ENCODE measurements at regions not wholly inside any gene's neighbourhood (a gene's known extent, or its start where the extent isn't known, plus 50 kb on each side); places are given as distances from the start of the nearest gene placed in this dataset.

- peaks cover 8 to 18% (median 17%) of the 10 kb centered on the region in 3 donors for H3K4me1 Mint-ChIP-seq
- no peaks in the 10 kb centered on the region for H3K9me3 Mint-ChIP-seq
- no peaks in the 10 kb centered on the region for H3K4me1 ChIP-seq (ENCODE audit: control insufficient read depth in 1 of 2, extremely low read depth in 1 of 2, insufficient read depth in 2 of 2, low read length in 2 of 2)
- H3K4me3 ChIP-seq (ENCODE audit: control insufficient read depth in 1 of 2, extremely low read depth in 1 of 2, low read length in 1 of 2): no peak overlapping the region
- peaks cover 0 to 2% of the 10 kb centered on the region in 2 donors for H3K27me3 Mint-ChIP-seq
- H3K27ac Mint-ChIP-seq: no peak overlapping the region
- peaks cover 0 to 3% of the 10 kb centered on the region in 2 experiments for H3K27me3 ChIP-seq (replicated peaks in 1 of 2; ENCODE audit: control insufficient read depth in 2 of 2, extremely low read depth in 1 of 2, insufficient read depth in 2 of 2, low read length in 1 of 2)
- H3K9me3 ChIP-seq: no peaks in the 10 kb centered on the region
- no peak for DNase-seq
- CTCF ChIA-PET: interaction anchor here (0.6 to 1.4 kb wide), 2 partner anchors 482 to 494 kb away, joined by 3 to 5 read pairs; no protein-coding TSS in a partner anchor
- no peak overlapping the region for H3K27ac ChIP-seq (ENCODE audit: low read length)
- H3K36me3 Mint-ChIP-seq: no peaks in the 10 kb centered on the region
- no peak overlapping the region for H3K4me3 Mint-ChIP-seq
- ATAC-seq (replicated peaks in 1 of 4): no peak
- WGBS (ENCODE audit: insufficient coverage): 86% methylated on average over 6 of the region's 7 CpGs
- no peaks in the 10 kb centered on the region for H3K36me3 ChIP-seq (ENCODE audit: control insufficient read depth in 2 of 2, extremely low read depth in 1 of 2, insufficient read depth in 1 of 2, low read length in 1 of 2)
- POLR2A ChIA-PET: interaction anchor here in 1 of 2 donors (0.7 kb wide), 1 partner anchor 210 kb away, joined by 4 read pairs; no protein-coding TSS in a partner anchor
Observed at GRCh38 chr6:105740946-105741645, 338.2 kb upstream of the PREP start.

GRCh38 chr6:105739764-105740163, 336.9 kb upstream of the PREP start:
- no peak for ATAC-seq (replicated peaks in 1 of 4)
- peaks cover 0 to 2% of the 10 kb centered on the region in 2 donors for H3K27me3 Mint-ChIP-seq

GRCh38 chr6:105733556-105734162, 330.8 kb upstream of the PREP start:
- Mint-ChIP-seq H3K4me3 (no peak overlapping the region), H3K27me3 (no peaks in the 10 kb centered on the region), H3K27ac (no peak overlapping the region), H3K36me3 (no peaks in the 10 kb centered on the region), H3K4me1 (peaks cover 7 to 9% (median 8%) of the 10 kb centered on the region in 3 donors), H3K9me3 (no peaks in the 10 kb centered on the region)
- ChIA-PET POLR2A (no interaction called here), CTCF (interaction anchor here (3.1 to 5.2 kb wide), 2 partner anchors 489 kb away, joined by 16 to 27 read pairs; no protein-coding TSS in a partner anchor)
- Histone ChIP-seq H3K27me3 (replicated peaks in 1 of 2; ENCODE audit: control insufficient read depth in 2 of 2, extremely low read depth in 1 of 2, insufficient read depth in 2 of 2, low read length in 1 of 2) (no peaks in the 10 kb centered on the region), H3K4me3 (ENCODE audit: control insufficient read depth in 1 of 2, extremely low read depth in 1 of 2, low read length in 1 of 2) (no peak overlapping the region), H3K36me3 (ENCODE audit: control insufficient read depth in 2 of 2, extremely low read depth in 1 of 2, insufficient read depth in 1 of 2, low read length in 1 of 2) (no peaks in the 10 kb centered on the region), H3K4me1 (ENCODE audit: control insufficient read depth in 1 of 2, extremely low read depth in 1 of 2, insufficient read depth in 2 of 2, low read length in 2 of 2) (no peaks in the 10 kb centered on the region), H3K9me3 (no peaks in the 10 kb centered on the region), H3K27ac (ENCODE audit: low read length) (no peak overlapping the region)
- peak in 1 of 35 experiments; percentile 65 for DNase-seq
- no peak for ATAC-seq (replicated peaks in 1 of 4)
- whole genome bisulfite sequencing (ENCODE audit: insufficient coverage): no CpG with 5 or more reads among the region's 4 CpGs

More at GRCh38 chr6:105739764-105740163, 336.9 kb upstream of the PREP start:
- H3K4me1 ChIP-seq (ENCODE audit: control insufficient read depth in 1 of 2, extremely low read depth in 1 of 2, insufficient read depth in 2 of 2, low read length in 2 of 2): no peaks in the 10 kb centered on the region
- H3K36me3 ChIP-seq (ENCODE audit: control insufficient read depth in 2 of 2, extremely low read depth in 1 of 2, insufficient read depth in 1 of 2, low read length in 1 of 2): no peaks in the 10 kb centered on the region
- Mint-ChIP-seq H3K27ac (no peak overlapping the region), H3K36me3 (no peaks in the 10 kb centered on the region), H3K4me3 (no peak overlapping the region), H3K4me1 (peaks cover 8 to 14% (median 12%) of the 10 kb centered on the region in 3 donors), H3K9me3 (no peaks in the 10 kb centered on the region)
- DNase-seq: no peak
- CTCF ChIA-PET: interaction anchor here in 1 of 2 donors (0.6 kb wide), 1 partner anchor 9 kb away, joined by 7 read pairs; no protein-coding TSS in a partner anchor
- H3K27me3 ChIP-seq (replicated peaks in 1 of 2; ENCODE audit: control insufficient read depth in 2 of 2, extremely low read depth in 1 of 2, insufficient read depth in 2 of 2, low read length in 1 of 2): peaks cover 0 to 3% of the 10 kb centered on the region in 2 experiments
- no peak overlapping the region for H3K4me3 ChIP-seq (ENCODE audit: control insufficient read depth in 1 of 2, extremely low read depth in 1 of 2, low read length in 1 of 2)
- POLR2A ChIA-PET: no interaction called here
- WGBS (ENCODE audit: insufficient coverage): no CpG with 5 or more reads among the region's 2 CpGs
- no peaks in the 10 kb centered on the region for H3K9me3 ChIP-seq
- no peak overlapping the region for H3K27ac ChIP-seq (ENCODE audit: low read length)

GRCh38 chr6:105728995-105729394, 326.1 kb upstream of the PREP start:
- Histone ChIP-seq H3K4me3 (ENCODE audit: control insufficient read depth in 1 of 2, extremely low read depth in 1 of 2, low read length in 1 of 2) (no peak overlapping the region), H3K27ac (ENCODE audit: low read length) (no peak overlapping the region), H3K4me1 (ENCODE audit: control insufficient read depth in 1 of 2, extremely low read depth in 1 of 2, insufficient read depth in 2 of 2, low read length in 2 of 2) (no peaks in the 10 kb centered on the region), H3K36me3 (ENCODE audit: control insufficient read depth in 2 of 2, extremely low read depth in 1 of 2, insufficient read depth in 1 of 2, low read length in 1 of 2) (no peaks in the 10 kb centered on the region), H3K27me3 (replicated peaks in 1 of 2; ENCODE audit: control insufficient read depth in 2 of 2, extremely low read depth in 1 of 2, insufficient read depth in 2 of 2, low read length in 1 of 2) (no peaks in the 10 kb centered on the region), H3K9me3 (no peaks in the 10 kb centered on the region)
- no CpG with 5 or more reads among the region's 1 CpG for WGBS (ENCODE audit: insufficient coverage)
- no peak for ATAC-seq (replicated peaks in 1 of 4)
- no peak overlapping the region for H3K4me3 Mint-ChIP-seq
- H3K27me3 Mint-ChIP-seq: peaks cover 0 to 3% of the 10 kb centered on the region in 2 donors
- ChIA-PET CTCF (interaction anchor here (0.5 to 4.2 kb wide), 4 partner anchors 261 to 879 kb away, joined by 3 to 14 read pairs (median 3); no protein-coding TSS in a partner anchor), POLR2A (no interaction called here)
- H3K36me3 Mint-ChIP-seq: no peaks in the 10 kb centered on the region
- DNase-seq: no peak
- H3K4me1 Mint-ChIP-seq: no peaks in the 10 kb centered on the region
- no peak overlapping the region for H3K27ac Mint-ChIP-seq
- H3K9me3 Mint-ChIP-seq: no peaks in the 10 kb centered on the region

GRCh38 chr6:105726902-105727655, 324.2 kb upstream of the PREP start:
- no peak overlapping the region for H3K4me3 Mint-ChIP-seq
- Histone ChIP-seq H3K36me3 (ENCODE audit: control insufficient read depth in 2 of 2, extremely low read depth in 1 of 2, insufficient read depth in 1 of 2, low read length in 1 of 2) (no peaks in the 10 kb centered on the region), H3K27ac (ENCODE audit: low read length) (no peak overlapping the region), H3K27me3 (replicated peaks in 1 of 2; ENCODE audit: control insufficient read depth in 2 of 2, extremely low read depth in 1 of 2, insufficient read depth in 2 of 2, low read length in 1 of 2) (no peaks in the 10 kb centered on the region), H3K9me3 (no peaks in the 10 kb centered on the region), H3K4me1 (ENCODE audit: control insufficient read depth in 1 of 2, extremely low read depth in 1 of 2, insufficient read depth in 2 of 2, low read length in 2 of 2) (no peaks in the 10 kb centered on the region), H3K4me3 (ENCODE audit: control insufficient read depth in 1 of 2, extremely low read depth in 1 of 2, low read length in 1 of 2) (no peak overlapping the region)
- no peak overlapping the region for H3K27ac Mint-ChIP-seq
- no peaks in the 10 kb centered on the region for H3K36me3 Mint-ChIP-seq
- 100% methylated on average over 3 of the region's 4 CpGs for WGBS (ENCODE audit: insufficient coverage)
- no peaks in the 10 kb centered on the region for H3K4me1 Mint-ChIP-seq
- ChIA-PET CTCF (interaction anchor here (0.6 to 4.2 kb wide), 3 partner anchors 284 to 496 kb away, joined by 3 to 14 read pairs (median 4); no protein-coding TSS in a partner anchor), POLR2A (interaction anchor here in 1 of 2 donors (0.7 kb wide), 1 partner anchor 17 kb away, joined by 8 read pairs; no protein-coding TSS in a partner anchor)
- ATAC-seq (replicated peaks in 1 of 4): peak in 1 of 4 experiments; percentile 24
- DNase-seq: no peak
- H3K27me3 Mint-ChIP-seq: peaks cover 0 to 3% of the 10 kb centered on the region in 2 donors
- H3K9me3 Mint-ChIP-seq: no peaks in the 10 kb centered on the region

- peaks cover 8% of the 10 kb centered on the region for H3K36me3 Mint-ChIP-seq
- POLR2A ChIA-PET: interaction anchor here (0.6 kb wide), 3 partner anchors 160 to 334 kb away, joined by 3 to 6 read pairs (median 3); no protein-coding TSS in a partner anchor
Observed at GRCh38 chr6:105714846-105715245, 312.0 kb upstream of the PREP start.

More at GRCh38 chr6:105714846-105715245, 312.0 kb upstream of the PREP start:
- Mint-ChIP-seq H3K9me3 (peaks cover 13 to 30% (median 18%) of the 10 kb centered on the region in 3 donors), H3K27ac (no peak overlapping the region), H3K4me1 (no peaks in the 10 kb centered on the region), H3K4me3 (no peak overlapping the region), H3K27me3 (peaks cover 3 to 5% of the 10 kb centered on the region in 2 donors)
- ATAC-seq (replicated peaks in 1 of 4) (no peak), DNase-seq (no peak)
- no peak overlapping the region for H3K4me3 ChIP-seq (ENCODE audit: control insufficient read depth in 1 of 2, extremely low read depth in 1 of 2, low read length in 1 of 2)
- H3K9me3 ChIP-seq: peaks cover 6% of the 10 kb centered on the region
- no peaks in the 10 kb centered on the region for H3K4me1 ChIP-seq (ENCODE audit: control insufficient read depth in 1 of 2, extremely low read depth in 1 of 2, insufficient read depth in 2 of 2, low read length in 2 of 2)
- H3K27me3 ChIP-seq (replicated peaks in 1 of 2; ENCODE audit: control insufficient read depth in 2 of 2, extremely low read depth in 1 of 2, insufficient read depth in 2 of 2, low read length in 1 of 2): no peaks in the 10 kb centered on the region
- CTCF ChIA-PET: interaction anchor here in 1 of 2 donors (0.6 to 1.2 kb wide), 2 partner anchors 39 to 92 kb away, joined by 3 to 5 read pairs; no protein-coding TSS in a partner anchor
- no peaks in the 10 kb centered on the region for H3K36me3 ChIP-seq (ENCODE audit: control insufficient read depth in 2 of 2, extremely low read depth in 1 of 2, insufficient read depth in 1 of 2, low read length in 1 of 2)
- no peak overlapping the region for H3K27ac ChIP-seq (ENCODE audit: low read length)
